Ishikawa (cell line): ENCODE measurements at regions not wholly inside any gene's neighbourhood (a gene's known extent, or its start where the extent isn't known, plus 50 kb on each side); places are given as distances from the start of the nearest gene placed in this dataset.

Experiments
- CREB1 ChIP-seq: IDR thresholded peaks from 2 replicates; pipeline ENCODE4 v1.6.1; 2012; ENCODE audit warnings: low read depth
- RAD21 ChIP-seq: IDR thresholded peaks from 2 replicates; pipeline ENCODE4 v1.6.1; 2012; ENCODE audit warnings: low read depth
- YY1 ChIP-seq: IDR thresholded peaks from 2 replicates; pipeline ENCODE4 v1.6.1; 2012; ENCODE audit warnings: low read depth
- TF ChIP-seq, protein P1 (sequence below): IDR thresholded peaks from 2 replicates; pipeline ENCODE4 v1.6.1; 2012; ENCODE audit warnings: low read depth, mild to moderate bottlenecking

DNA sequence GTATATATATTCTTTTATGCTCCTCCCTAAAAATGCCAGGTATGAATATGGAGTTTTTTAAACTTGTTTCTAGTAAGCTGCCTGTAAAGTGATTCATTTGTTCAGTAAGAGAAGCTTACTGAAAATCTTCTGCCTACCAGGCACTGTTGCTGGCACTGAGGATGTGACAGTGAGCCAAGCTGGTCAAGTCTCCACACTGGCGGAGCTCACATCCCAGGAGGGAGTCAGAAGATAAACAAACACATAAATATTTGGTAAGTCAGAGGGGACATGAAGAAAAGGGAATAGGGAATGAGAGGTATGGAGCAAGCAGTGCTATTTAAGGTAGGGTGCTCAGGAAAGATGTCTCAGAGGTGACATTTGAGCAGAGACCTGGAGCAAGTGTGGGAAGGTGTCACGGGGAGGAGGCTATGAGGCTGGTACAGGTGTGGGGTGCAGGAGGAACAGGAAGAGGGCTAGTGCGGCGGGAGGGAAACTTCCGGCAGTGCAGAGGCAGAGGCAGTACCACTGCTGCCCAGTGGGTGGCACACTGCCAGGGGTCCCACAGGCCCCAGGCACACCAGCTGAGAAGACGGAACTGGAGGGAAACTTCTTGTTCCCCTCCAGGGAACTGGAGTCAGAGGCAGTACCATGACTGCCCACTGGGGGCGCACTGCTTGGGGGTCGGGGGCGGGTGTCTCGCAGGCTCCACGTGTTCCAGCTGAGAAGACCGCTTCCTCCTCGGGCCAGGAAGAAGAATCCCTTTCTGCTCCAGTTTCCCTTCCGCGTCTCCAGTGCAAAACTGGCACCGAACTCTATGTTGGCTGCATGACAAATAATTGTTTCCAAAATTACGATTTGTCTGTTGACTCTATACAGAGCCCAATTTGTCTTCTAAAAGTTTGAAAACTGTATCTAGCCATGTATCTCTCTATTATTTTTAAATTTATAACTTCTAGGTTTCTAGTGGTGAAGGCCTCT, 161.0 kb downstream of the TEX36 start:
- no peak for TF ChIP-seq CREB1
- no peak for TF ChIP-seq YY1
- TF ChIP-seq, protein P1, sequence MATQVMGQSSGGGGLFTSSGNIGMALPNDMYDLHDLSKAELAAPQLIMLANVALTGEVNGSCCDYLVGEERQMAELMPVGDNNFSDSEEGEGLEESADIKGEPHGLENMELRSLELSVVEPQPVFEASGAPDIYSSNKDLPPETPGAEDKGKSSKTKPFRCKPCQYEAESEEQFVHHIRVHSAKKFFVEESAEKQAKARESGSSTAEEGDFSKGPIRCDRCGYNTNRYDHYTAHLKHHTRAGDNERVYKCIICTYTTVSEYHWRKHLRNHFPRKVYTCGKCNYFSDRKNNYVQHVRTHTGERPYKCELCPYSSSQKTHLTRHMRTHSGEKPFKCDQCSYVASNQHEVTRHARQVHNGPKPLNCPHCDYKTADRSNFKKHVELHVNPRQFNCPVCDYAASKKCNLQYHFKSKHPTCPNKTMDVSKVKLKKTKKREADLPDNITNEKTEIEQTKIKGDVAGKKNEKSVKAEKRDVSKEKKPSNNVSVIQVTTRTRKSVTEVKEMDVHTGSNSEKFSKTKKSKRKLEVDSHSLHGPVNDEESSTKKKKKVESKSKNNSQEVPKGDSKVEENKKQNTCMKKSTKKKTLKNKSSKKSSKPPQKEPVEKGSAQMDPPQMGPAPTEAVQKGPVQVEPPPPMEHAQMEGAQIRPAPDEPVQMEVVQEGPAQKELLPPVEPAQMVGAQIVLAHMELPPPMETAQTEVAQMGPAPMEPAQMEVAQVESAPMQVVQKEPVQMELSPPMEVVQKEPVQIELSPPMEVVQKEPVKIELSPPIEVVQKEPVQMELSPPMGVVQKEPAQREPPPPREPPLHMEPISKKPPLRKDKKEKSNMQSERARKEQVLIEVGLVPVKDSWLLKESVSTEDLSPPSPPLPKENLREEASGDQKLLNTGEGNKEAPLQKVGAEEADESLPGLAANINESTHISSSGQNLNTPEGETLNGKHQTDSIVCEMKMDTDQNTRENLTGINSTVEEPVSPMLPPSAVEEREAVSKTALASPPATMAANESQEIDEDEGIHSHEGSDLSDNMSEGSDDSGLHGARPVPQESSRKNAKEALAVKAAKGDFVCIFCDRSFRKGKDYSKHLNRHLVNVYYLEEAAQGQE, result no peak
- TF ChIP-seq RAD21, result peak; percentile 46; the same call in 1 of the 2 replicates
